HG02759 (cell line): ENCODE measurements at regions not wholly inside any gene's neighbourhood (a gene's known extent, or its start where the extent isn't known, plus 50 kb on each side); places are given as distances from the start of the nearest gene placed in this dataset.
"Not testable (repeated sequence)": the region's sequence is repeated elsewhere in the genome, so short reads cannot be mapped to it uniquely, and the experiment has no call there.

ENCODE experiments used
- ATAC-seq: cut with Tn5 transposase; IDR thresholded peaks from one replicate; pipeline ENCODE4 v1.9.1; 2021; ENCODE audit warnings: mild to moderate bottlenecking, moderate library complexity; ENCODE audit not compliant: unreplicated experiment

DNA sequence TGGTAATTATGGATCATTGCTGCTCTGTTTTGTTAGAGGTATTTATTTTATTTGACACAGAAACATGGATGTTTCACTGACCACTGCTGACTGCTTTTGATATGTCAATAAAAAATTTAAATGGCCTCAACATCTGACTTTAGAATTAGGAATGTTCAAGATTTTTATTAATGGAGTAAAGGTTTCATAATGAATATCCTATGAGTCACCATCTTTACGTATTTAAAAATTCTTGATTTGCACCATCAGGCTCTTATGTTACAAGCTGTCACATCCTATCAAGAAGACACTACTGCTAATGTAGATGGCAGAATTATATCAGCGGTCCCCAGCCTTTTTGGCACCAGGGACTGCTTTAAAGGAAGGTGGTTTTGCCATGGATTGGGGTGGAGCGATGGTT lies 578.7 kb upstream of the NRP1 start:
- no peak for ATAC-seq

DNA sequence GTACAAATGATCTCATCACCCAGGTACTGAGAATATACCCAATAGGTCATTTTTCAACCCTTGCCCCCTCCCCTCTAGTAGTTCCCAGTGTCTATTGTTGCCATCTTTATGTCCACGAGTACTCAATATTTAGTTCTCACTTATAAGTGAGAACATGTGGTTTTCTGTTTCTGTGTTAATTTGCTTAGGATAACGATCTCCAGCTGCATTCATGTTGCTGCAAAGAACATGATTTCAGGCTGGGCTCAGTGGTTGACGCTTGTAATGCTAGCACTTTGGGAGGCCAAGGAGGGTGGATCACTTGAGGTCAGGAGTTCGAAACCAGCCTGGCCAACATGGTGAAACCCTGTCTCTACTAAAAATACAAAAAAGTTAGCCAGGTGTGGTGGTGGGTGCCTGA lies 575.0 kb upstream of the NRP1 start:
- ATAC-seq: not testable (repeated sequence)

DNA sequence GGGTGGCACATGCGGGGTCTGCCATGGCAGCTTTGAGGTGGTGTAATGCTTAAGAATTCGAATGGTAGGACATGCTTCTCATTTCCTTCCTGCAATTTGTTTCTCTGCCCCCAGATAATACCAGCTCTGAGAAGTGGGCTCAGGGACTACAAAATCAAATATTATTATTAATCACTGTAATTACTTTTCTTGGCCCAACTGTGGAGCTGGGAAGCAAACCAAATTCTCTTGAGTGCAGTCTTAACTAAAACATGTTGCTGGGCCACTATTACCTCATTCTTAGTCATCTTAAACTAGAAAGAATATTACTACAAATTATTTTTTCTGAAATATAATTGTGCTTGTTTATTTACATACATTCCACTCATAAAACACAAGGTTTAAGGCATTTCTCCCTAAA lies 566.7 kb upstream of the NRP1 start:
- ATAC-seq: no peak

DNA sequence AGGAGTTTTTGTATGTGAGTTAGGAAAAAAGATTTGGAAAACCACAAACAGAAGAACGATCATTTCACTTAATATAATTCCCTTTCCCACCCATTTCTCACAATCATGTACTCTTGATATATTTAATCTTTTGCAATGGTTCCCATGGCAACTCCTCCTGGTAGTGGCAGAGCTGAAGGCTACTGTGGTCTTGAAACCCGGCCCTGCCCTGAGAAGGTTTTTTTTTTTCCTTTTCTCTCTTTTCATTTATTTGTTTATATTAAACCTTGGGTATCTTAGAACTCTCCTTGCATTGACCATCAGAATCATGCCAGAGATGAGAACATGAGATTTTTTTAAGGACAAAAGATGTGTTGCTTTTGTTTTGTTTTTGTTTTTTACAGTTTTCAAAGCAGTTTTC lies 566.1 kb upstream of the NRP1 start:
- ATAC-seq: no peak

DNA sequence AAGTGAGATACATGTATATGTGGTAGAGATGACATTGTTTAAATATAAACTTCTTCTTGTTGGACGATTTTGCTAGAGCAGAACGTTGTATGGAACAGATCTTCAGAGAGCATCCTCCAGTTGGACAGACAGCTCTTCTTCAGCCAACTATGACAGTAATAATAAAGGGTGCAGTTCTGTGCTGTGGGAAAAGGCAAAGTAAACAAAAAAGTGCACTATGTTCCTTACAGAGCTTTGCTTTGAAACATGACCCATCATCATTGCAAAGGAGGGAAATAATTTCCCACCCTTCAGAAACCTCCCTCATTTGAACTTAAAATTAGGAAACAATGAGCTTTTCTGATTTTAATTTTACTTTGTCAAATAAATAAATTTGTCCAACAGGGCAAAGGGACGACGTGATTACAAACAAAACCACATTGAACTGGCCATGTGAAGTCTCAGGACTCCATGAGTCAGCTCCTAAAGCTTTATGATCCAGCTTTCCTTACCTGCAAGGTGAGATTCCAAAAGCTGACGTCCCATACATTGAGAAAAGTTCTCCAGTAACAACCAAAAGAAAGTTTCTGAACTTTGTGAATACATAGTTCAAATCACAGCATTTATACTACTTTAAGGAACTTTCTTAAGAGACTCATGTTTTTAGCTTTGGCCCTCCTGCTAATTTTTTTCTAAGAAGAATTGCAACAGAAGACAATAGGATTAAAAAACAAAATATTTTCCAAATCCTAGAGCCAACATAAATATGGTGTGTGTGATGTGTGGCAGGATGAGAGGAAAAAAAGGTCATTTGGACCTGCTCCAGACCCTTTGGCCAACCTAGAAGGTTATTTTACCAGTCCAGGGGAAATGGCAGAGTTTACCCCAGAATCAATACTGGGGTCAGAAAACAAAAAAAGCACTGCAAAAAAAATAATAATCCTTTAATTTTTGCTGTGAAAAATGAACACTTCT lies 565.4 kb upstream of the NRP1 start:
- no peak for ATAC-seq

DNA sequence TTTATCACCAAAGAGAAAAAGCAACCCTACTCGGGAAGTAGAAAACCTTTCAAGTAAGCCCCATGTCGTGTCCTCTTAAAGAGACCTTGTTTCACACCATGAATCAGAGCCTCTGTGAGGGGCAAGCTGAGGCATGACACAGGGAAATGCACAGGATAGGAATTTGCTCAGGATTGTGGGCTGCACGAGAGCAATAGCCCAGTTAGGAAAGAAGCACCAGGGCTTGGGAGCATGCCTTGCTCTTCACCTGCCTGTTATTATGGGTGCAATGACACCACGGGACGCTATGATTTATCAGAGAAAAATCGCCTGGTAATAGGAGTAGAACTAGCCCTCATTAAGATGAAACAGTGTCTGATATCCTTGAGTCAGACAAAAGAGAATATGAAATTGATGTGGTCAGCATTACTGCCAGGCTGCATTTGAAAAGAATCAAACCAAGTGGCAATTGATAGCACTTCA lies 562.9 kb upstream of the NRP1 start:
- no peak for ATAC-seq

DNA sequence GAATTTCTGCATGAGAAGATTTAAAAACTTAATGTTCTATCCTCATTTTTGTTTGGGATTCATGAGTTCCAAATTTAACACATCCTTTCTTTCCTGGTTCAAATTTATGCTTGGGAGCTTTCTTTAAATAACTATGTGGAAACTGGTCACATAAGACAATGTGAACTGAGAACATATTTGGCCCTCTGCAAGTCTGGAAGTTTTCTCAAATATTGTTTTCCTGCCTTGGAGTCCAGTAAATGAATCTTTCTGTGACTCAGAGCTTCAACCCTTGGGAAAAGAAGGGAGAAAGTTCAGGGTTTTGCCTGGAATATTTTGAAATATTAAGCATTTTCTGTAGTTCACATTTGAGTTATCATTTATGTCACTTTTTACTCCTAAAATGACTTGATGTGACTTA lies 559.0 kb upstream of the NRP1 start:
- ATAC-seq: no peak

DNA sequence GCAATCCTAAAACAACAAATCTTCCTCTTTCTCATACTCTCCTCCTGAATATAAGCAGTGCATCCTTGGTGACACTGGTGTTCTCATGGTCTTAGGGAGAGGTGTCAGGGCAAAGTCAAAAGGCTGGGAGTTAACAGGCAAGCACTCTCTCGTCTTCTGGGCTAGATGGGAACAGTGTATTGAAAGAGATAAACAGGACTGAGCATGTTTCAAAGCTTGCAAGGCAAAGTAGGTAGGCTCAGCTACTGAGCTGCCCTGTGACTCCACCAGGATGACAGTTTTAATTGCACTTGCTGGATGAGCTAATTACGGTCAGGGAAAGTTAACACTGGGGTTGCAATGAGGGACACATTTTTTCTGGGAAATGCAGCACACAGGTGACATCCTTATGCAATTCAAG lies 554.9 kb upstream of the NRP1 start:
- ATAC-seq: no peak

DNA sequence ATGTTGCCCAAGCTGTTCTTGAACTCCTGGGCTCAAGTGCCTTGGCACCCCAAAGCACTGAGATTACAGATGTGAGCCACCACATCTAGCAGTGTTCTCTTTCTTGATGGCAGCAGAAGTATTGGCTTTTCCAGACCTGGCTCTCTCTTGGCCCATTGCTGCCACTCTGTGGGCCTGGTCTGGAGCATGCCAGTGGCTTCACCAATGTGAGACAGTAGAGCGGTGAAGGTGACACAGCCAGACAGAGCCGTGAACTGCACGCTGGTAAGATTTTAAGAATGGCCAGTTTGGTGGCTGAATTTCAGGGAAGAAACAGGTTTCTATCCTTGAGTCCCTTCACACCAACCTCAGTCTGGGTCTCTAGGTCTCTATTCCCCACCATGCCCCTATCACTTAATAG lies 552.7 kb upstream of the NRP1 start:
- ATAC-seq: no peak

DNA sequence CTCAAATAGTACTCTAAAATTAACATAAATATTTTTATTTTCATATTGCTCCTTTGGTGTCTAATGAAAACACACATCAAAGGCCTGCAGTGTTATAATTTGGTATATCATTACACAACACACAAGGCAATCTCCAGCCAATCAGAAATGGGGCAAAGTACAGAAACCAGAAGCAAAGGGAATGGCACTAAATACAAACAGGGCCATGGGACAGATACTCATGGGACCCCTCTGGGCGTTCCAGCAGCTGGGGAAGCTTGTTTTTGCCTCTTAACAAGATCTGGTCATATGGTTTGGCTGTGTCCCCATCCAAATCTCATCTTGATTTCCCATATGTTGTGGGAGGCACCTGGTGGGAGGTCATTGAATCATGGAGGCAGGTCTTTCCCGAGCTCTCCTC lies 551.8 kb upstream of the NRP1 start:
- ATAC-seq: no peak

DNA sequence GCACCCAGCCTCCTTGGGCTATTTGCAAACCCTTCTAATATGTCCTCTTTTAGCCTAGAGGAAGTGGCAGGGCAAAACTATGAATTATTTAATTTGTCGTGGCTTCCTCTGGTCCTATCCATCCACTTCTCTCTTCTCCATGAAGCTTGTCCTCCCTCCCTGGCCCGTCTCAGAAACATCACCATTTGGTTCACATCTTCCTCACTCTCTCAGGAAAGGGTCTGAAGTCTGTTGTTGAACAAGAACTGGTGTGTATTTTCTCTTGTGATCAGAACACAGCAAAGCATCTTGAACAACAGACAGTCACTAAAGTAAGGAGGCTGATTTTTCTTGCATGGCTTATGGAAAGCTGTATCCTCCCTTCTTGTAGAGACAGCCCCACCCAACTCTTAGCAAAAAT lies 550.1 kb upstream of the NRP1 start:
- no peak for ATAC-seq

DNA sequence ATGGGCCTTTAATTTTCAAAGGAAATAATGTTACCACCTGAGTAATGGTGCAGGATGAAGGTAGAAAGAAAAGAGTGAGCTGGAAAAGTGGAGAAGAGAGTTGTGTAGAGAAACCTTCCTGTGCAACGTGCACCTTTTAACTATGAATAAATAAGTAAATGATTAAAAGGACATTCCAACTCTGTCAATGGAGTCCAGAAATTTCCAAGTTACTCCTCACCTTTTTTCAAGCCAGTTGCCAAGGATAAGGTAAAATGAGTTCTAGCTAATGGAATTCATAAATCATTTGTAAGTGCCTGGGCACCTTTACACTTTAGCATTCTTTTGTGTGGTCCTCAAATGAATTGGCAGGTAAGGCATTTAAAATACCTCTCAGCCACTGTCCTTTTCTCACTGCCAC lies 549.4 kb upstream of the NRP1 start:
- ATAC-seq: no peak

DNA sequence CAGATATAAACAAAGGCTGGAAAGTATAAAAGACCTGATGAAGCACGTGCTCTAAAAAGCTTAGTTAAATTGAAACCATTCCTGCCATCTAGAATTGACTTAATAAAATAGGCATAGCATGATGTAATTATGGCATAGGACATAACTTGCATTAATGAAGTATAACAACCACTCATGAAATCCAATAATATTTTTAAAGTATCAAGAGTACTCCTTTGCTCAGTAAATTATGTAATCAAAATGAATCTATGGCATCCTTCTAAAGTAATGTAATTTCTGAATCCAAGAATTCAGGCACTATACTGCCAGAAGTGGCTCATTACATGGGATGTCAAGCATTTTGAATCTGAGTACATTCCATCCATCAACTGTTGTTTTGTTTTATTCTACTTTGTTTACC lies 548.5 kb upstream of the NRP1 start:
- ATAC-seq: no peak

DNA sequence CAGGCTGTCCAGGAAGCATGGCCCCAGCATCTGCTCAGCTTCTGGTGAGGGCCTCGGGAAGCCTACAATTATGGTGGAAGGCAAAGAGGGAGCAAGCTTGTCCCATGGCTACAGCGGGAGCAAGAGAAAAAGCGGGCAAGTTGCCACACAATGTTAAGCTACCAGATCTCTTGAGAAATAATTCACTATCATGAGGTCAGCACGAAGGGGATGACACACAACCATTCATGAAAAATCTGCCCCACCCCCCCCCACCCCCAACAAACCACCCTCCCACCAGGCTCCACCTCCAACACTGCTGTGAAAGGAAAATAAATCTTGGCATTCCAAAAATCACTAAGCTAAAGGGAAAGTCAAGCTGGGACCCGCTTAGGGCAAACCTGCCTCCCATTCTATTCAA lies 545.8 kb upstream of the NRP1 start:
- ATAC-seq: no peak

DNA sequence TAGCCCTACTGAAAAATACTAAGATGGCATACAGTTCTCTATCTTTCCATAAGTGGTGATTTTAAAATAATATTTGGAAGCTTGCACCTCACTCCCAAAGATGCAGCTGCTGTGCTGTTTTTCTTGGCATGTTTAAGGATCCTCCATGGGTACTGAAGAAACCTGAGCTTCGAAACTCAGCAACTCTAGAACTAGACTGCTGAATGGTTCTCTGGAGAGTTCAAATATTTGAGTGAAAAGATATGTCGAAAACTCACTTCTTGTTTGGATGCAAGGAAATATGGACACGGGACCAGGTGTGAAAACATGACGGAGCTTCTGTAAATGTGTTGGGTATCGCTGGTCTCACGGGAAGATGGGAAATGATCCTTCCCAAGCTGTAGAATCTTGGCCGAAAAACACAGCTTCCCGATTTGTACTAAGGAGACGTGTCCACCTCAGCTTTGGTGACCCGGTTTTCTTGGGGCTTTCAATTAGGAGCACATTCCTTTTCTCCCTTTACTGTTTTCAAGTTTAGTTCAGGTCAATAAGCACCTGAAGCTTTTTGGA lies 543.8 kb upstream of the NRP1 start:
- no peak for ATAC-seq

DNA sequence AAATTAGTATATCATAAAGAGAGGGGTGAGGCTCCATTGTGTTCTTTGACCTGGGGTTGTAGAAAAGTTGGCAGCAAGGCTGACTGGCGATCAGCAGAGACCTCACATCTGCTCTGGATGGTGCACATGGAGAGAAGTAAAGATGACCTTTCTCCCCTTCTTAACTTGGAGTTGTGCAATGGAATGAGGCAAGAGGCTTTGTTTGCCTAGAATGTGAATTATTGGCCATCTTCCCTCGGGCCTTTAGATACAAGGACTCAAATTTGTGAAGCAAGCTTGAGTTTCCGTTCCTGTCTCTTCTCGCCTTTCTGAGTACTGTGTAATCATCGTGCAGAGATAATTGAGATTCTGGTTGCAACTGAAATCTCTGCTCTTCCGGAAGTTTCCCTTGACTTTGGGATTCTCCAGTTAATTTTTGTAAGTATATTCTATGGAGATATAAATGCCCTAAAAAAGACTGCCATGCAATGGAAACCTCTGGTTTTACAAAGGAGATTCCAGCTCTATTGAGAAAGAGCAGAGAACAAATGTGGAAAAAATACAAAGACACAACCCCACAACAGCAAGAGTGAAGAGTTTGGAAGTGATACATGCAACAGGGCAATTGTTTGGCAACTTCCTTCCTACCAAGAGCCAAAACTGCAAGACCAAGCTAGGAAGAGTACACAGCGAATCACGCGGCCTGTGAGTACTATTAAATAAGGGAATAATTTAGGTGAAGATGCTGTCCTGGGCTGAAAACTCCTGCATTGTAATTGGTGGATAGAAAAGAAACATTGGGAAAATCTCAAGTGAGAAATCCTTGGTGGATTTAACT lies 542.3 kb upstream of the NRP1 start:
- no peak for ATAC-seq

DNA sequence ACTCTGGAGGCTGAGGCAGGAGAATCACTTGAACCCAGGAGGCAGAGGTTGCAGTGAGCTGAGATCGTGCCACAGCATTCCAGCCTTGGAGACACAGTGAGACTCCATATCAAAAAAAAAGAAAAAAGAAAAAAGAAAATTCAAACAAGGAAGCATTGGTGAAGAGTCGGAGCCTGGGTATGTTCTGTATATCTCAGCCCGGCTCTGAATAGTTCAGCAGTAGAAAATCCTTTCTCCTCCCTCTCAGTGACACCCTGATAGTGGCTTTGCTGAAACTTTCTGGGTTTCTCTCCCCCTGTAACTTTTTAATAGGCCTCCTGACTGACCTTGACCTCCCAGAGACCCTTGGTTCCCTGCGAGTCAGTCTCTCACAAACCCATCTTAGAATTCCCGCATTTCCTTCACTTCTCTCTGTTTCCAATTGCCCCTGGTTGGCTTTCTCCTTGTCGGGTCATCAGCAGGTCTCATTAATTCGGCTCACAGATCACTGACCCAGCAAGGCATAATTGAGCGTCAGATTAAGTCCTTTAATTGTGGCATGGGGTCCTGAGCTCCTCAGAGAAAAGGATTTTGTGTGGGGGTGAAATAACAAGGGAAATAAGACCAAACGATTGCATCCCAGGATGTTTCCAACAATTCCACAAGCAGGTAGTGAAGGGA lies 541.6 kb upstream of the NRP1 start:
- no peak for ATAC-seq

DNA sequence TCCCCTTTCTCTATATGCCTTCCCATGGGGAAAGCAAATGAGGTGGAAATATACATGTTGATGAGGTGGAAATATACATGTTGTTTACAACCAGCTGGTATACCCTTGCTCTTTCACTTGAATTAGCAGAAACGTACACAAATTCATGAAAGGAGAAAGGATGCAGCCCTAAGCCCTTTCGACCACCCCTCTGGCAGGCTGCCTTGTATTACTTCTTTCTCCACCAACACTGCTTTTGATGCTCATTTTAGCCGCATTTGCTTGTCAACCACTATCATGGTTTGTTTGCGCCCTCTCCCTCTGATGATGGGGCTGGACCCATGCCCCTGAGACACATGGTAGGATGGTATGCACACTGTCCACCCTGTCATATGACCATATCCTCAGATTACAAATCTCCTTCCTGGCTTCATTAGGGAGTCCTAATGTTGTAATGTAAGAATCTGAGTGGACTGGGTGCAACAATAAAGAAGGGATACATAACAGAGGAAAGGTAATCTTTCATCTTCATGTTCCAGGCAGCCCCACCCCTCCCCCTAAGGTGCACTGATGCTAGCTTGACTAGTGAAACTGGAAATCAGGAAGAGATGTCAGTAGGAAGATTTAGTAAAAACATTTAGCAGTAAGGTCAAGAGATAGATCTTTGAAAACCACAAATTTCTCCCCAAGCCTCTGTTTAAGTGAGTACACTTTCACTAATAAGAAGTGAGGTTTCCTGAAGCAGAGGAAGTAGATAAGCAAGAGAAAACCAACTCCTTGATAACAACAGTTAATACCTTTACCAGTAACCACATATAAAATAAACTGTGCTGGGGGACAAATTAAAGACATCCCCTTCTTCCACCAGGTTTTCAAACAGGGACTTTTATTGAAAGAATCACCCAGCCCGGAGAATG lies 536.8 kb upstream of the NRP1 start:
- ATAC-seq: no peak

DNA sequence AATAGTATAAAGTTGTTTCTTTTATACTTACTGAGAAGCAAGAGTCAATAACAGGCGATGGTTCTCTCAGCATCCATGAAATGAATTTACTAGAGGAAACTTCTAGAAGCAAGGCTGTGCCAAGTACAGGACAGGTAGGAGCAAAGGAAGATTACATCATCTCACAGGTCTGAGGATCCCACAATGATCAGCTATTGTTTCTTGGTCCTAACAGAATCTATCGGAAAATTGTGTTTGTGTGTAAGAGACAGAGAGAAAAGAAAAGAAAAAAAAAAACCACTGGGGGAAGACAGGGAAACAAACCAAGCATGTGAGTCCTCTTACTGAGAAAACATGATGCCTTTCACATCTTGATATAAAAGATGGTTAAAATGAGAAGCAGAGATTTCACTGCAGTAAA lies 535.0 kb upstream of the NRP1 start:
- ATAC-seq: no peak

DNA sequence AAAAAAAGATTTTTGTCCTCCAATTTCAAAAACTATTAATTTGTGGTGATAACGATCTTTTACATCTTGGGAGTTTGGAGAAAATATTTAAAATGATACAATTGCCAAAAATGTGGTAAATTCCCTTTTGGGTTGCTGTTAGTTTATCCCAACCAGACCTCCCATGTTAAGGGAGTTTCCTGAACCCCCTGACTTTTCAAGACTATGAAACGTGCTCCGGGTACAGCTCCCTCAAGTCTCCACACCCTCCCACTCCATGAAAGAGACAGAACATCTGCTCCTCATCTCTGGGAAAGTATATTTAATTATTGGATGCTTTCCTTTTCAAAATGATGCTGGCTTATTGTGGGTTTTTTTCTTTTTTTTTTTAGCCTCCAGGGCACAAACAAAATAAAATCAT lies 534.6 kb upstream of the NRP1 start:
- no peak for ATAC-seq
